GM21717 (cell line): ENCODE measurements at regions not wholly inside any gene's neighbourhood (a gene's known extent, or its start where the extent isn't known, plus 50 kb on each side); places are given as distances from the start of the nearest gene placed in this dataset.

ENCODE experiments used
- ATAC-seq: cut with Tn5 transposase; IDR thresholded peaks from one replicate; pipeline ENCODE4 v1.9.1; 2021; ENCODE audit warnings: mild to moderate bottlenecking, moderate library complexity; ENCODE audit not compliant: unreplicated experiment

DNA sequence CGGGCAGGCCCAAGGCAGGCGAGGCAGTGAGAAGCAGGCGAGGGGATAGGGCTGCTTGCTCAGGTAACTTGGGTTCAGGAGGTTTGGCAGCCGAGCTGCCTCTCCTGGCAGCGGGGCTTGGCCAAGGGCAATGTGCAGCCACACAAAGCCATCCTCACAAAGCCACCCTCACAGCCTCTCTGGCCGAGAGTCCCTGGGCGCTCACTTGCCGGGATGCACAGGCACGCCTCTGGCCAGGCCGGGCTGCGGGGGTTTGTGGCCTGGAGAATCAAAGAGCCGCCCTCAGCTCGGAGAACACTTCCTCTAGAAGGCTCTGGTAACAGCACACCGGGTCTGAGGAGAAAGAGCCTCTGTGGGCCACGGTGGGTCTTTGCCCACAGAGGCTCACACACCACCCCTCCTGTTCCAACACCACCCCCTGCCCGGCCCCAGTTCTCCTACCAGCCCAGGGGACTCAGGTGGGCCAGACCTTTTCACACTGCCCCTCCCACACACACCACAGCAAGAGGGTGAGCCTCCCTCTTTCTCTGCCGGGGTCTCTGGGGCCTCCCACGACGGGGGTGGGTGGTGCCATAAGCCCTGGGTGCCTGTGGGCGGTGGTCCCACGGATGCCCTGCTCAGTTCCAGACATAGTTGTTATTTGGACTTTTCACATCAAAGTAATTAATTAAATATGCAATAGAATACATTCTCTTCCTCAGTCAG is 186.9 kb downstream of the ZFP36L2 start:
- no peak for ATAC-seq

DNA sequence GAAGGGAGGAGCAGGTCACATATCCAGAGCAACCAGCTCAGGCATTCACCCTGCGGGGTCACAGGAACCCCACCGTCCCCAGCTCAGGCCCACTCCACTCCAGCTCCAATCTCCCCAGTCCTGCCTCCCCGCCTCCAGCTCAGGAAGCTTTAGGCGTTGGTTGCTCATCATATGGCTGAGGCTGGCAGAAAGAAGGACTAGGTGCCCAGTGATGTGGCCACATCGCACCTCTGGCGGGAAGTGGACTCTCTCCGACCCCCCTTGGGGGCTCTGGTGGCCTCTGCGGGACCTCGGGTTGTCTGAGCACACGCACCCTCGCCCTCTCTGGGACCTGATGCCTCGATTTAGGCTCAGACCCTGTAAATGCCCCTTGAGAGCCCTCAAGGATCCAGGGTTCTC is 187.7 kb downstream of the ZFP36L2 start:
- no peak for ATAC-seq

DNA sequence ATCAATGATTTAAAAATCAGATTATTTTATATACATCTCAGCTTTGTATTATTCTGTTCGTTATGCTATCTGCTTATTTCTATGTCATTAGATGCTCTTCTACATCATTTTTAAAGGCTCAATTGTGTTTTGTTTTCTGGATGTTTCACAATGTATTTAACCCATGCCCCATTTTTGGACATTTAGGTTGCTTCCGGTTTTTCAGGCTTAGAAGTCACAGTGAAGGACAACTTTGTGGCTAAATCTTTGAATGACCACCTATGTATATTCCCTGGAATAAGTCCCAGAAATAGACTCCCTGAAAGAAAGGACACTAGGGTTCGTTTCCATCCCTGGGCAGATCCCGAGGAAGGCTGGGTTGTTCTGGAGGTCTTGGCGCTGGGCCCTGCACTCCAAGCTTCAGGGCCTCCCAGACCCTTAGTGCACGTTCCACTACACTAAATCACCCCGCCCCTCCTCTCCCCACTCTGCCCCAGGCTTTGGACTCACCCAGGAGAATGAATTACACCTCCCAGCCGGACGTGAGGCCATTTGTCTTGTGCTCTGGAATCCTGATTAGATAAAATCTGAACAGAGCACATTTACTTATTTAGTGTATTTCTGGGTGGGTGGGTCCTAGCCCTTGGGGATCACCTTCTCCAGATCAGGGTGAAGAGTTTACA is 188.2 kb downstream of the ZFP36L2 start:
- ATAC-seq, result no peak

DNA sequence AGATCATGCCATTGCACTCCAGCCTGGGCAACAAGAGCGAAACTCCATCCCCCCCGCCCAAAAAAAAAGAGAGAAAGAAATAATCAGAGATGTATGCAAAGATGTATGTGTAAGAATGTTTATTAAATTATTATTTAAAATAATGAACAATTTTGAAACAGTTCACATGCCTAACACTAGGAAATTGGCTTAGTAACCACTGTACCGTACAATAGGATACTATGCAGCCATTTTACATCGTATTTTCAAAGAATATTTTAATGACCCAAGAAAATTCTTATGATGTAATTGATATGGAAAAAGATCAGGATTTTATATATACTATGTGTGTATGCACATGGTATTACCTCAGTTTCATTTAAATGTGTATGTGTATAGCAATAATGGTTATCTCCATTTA is 190.5 kb downstream of the ZFP36L2 start:
- no peak for ATAC-seq

DNA sequence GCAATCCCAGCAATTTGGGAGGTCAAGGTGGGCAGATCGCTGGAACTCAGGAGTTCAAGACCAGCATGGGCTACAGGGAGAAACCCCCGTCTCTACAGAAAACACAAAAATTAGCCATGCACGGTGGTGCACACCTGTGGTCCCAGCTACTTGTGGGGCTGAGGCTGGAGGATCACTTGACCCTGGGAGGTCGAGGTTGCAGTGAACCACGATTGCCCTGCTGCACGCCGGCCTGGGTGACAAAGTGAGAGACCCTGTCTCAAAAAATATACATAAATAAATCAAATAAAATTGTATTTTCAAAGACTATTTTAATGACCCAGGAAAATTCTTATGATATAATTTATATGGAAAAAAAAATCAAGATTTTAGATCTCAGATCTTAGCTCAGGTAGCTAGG is 191.5 kb downstream of the ZFP36L2 start:
- ATAC-seq, result no peak

DNA sequence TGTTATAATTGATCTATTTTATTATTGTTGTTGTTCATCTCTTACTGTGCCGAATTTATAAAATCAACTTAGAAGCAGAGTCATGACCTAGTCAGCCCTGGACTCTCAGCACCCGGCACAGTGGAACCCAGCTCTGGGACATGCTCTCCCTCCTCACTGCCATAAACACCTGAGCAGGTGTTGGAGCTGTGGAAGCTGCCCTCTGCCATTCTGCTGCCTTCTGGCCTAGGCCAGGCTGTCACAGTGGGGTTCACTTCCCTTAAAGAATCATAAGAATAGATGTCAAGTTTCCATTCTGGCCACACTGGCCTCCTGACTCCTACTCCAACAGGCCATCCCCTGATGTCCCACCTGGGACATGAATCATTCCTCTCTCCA is 192.2 kb downstream of the ZFP36L2 start:
- ATAC-seq, result no peak

DNA sequence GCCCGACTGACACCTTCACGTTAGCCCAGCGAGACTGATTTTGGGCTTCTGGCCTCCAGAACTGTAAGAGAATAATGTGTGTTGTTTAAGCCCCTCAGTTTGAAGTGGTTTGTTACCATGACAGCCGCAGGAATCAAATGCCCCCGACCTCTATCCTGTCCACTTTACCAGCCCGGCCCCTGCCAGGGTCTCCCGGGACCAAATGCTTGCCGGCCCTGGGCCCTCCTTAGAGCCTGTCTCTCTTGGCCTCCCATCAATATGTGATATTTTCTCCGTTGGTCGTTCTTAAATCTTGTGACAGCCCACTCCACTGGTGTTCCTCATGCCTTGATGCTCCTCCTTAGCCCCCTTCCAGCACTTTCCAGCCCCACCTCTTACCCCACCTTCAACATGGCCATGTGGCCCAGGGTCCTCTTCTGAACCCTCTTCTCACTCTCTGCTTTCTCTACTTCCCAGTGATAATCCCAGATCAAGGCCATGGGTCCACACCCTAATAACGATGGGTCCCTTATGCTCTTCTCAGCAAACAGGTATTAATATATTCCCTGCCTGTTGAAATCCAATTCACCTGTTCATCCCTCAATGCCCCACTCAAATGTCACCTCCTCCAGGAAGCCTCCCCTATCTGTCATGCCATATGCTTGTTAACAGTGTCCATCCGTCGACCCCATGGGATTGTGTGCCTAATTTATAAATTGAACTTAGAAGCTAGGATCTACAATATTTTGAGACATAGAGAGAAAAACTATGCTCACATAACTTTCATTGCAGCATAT is 192.8 kb downstream of the ZFP36L2 start:
- ATAC-seq, result no peak

DNA sequence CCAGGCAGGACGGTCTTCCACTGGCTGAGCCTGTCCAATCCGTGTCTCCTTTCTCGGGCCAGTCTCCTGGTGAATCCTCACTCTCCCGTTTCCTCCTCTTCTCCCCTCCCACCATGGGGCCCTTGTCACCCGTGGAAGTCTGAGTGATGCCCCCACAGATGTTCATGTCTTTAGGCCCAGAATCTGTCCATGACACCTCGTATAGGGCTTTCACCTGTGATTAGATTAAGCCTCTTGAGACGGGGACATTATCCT is 193.5 kb downstream of the ZFP36L2 start:
- no peak for ATAC-seq

DNA sequence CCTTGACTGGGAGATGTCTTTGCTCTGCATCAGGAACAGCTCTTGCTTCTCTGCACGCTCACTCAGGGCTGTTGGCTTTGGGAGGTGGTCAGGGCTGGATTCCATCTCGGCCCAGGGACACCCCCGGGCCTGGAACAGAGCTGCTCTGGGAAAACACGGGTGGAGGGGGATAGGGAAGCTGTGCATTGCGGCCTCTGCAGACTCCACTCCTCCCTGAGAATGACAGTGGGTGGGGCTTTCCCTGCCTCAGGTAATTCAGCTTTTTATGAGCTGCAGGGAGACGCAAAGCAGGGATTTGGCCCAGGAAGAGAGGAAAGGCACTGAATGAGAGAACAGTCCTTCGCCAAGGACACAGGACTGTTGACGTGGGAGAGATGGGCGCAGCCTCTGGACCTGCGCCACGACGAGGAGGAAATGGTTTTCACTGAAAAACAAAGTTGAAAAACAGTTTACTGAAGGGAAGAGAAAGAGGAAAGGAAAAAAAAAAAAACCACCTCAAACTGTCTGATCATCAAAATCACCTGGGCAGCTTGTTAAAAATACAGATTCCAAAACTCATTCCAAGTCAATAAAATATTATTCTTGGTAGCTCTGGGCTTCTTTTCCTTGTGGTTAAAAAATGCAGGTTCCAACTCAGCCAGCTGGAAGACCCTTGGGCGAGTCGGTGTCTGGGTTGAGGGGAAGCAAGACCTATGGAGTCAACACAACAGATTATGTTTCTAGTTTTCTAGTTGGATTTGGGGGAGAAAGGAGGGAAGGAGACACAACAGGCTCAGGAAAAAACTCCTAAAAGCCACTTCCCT is 194.0 kb downstream of the ZFP36L2 start:
- no peak for ATAC-seq

DNA sequence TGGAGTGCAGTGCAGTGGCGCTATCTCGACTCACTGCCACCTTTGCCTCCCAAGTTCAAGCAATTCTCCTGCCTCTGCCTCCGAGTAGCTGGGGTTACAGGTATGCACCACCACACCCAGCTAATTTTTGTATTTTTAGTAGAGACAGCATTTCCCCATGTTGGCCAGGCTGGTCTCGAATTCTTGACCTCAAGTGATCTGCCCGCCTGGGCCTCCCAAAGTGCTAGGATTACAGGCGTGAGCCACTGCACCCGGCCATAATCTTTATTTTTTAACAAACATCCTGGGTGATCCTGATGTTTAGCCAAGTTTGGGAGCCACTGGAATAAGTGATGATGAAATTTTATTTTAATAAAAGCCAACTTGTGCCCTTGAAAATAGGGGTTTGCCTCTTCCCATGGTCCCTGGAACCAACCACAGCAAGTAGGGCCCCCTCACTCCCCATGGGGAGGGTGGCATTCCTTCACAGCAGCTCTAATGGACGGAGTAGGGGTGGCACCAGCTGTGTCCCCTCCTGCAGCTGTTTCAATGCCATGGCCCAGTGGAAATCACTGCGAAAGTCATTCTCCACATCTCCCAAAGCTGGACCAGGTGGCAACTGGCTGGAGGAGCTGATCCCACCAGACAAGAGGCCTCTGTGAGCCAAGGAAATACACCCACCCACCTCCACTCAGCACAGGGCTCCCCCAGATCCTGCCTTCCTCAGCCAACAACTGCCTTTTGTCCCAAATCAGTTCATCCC is 194.8 kb downstream of the ZFP36L2 start:
- no peak for ATAC-seq

DNA sequence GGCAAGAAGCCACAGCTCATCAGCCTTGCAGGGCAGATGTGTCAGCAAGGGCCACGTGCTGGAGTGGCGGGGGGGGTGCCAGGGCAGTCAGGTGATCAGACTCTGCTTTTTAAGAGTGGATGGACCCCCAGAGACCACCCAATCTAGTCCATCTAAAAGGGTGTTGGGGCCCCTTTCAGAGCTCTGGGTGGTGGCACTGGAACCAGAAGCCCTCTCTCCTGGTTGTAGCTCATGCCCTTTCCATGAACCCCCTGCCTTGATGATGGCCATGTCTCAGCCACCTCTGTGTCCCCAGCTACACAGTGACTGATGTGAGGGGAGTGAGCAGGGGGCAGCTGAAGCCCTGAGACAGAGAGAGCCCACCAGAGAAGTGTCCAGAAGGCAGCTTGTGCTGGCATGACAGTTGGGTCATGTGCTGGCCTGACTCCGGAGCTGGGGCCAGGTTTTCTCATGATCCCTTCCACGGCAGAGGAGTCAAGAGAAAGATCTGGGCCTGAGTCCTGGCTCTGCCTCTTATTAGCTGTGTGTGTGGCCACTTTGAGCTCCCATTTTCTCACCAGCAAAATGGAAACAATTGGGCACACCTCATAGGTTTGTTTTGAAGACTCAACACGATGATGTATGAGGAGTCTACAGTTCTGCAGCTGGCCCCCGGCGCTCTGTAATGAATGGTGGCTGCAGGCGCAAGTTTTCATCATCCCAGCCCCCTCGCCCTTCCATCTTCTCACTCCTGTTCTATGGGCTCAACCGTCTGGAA is 195.7 kb downstream of the ZFP36L2 start:
- ATAC-seq, result no peak

DNA sequence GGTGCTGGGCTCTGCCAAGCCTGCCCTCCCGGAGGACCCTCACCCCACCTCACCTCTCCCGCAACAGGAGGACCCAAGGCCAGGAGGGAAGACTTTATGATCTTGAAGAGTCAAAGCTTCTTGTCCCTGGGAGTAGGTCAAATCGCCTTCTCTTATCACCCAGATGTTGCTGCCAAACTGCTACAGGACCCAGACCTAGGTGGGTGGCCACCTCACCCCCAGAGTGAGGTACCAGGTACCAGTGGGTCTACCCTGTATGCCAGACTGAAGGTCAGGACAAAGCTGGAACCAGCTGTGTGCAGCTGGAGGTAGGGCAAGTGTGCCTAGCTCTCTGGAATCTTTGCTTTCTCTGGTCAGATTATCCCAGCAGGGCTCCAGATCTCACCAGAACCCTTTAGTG is 197.2 kb downstream of the ZFP36L2 start:
- ATAC-seq, result no peak

DNA sequence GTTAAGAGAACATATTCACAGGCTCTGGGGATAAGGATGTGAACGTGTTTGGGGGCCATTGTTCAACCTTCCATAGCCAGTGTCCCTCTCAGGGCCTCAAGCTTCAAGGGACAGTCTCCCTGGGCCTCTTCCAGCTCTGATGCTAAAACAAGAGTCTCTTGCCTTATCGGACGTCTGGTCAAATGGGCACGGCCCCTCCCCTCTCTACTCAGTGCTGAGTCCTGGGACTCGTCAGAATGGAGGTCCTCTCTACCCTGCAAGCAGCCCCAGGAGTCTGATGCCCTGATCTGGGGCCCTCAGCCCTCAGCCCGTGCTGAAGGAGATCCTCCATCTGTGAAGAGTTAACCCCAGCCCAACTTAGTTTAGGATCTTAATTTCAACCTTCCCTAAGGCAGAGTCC is 198.2 kb downstream of the ZFP36L2 start:
- no peak for ATAC-seq

DNA sequence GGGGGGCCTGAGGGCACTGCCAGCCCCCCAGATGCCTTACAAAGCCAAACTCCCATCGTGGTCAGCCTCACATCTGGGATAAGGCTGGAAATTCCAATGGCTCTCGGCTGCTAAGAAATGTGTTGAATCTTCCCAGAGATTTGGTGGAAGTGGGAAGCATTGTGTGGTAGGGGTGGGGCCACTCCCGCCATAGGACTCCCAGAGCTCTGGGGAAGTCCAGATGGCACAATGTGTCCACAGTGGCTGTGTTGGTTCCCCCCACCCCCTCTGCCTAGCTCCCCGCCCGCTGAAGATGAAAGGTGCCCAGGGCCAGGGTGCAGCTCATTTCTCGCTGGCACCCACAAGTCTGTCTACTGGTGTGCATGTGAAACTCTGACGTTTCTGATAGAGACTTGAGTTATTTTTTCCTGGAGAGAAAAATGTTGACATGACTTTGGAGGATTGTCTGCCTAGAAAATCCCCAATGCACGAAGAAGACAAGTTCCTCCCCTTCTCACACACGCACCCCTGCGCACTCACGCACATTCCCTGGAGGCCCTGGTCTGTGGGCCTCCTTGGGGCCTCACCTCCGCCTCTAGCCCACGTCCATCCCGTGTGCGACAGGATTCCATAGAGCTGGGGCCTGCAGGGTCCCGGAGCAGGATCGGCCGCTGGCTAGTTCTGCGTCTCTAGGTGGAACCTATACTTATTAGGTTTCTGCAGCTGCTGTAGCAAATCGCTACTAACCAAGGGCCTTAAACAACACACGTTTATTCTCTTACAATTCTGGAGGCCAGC is 199.1 kb downstream of the ZFP36L2 start:
- no peak for ATAC-seq

DNA sequence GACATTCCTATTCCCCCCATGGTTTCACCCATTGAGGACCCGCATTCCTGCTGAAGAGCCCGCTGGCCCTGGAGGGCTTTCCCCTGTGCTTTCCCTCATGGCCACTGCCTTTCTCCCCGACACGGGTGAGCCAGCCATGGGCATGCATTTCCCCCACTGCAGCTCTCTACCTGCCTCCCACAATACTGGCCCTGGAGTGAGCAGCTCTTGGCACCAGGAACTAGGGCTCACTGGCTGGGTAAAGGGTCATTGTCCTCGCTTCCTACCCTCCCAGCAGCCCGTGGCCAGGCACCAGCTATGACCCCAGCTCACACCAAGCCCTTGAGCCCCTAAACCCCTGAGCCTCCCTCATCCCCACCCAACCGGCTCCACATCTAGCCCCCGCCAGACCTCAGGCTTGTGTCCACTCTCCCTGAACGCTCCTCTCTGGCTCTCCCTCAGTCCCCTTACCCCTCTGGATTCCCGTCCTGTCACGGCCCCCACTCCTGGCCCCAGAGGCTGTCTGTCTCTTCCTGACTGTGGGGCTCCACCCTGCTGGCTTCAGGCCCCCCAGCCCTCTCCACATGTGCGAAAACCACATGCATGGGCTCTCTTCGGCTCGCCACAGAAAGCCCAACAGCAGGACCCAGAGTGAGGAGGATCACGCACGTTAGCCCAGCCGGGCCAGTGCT is 199.8 kb downstream of the ZFP36L2 start:
- ATAC-seq, result no peak

DNA sequence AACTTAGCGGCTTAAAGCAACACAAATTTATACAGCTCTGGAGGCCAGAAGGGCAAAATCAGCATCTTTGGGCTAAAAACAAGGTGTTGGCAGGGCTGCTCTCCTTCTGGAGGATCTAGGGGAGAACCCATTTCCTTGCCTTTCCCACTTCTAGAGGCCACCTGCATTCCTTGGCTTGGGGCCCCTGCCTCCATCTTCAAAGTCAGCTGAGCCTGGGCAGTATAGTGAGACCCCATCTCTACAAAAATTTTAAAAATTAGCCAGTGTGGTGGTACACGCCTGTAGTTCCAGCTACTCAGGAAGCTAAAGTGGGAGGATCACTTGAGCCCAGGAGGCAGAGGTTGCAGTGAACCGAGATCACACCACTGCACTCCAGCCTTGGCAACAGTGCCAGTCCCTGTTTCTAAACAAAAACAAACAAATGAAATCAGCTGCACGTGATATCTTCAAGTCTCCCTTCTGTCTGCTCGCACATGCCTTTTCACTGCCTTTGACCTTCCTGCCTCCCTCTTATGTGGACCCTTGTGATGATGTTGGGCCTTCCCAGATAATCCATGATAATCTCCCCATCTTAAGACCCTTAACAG is 200.6 kb downstream of the ZFP36L2 start:
- no peak for ATAC-seq

DNA sequence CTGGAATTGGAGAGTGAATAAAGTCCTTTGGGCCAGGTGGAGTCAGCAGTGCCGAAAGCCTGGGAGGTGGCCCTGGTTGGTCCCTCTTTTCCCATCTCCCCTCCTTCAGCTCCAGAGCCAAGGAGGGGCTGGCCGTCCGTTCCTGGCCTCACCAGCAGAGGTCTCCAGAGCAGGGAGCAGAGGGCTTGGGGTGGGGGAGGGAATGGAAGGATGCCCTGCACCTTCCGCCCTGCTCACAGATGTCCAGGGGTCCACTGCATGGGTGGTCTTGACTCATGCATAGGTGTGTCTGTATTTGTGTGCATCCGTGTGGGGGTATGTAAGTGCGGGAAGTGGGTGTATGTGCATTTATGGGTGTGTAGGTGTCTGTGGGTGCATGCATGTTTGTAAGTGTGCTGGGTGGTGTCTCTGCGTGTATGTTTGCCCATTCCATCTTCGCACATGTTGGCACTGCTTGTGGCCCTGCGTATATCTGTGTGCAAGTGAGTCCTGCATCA is 201.8 kb downstream of the ZFP36L2 start:
- no peak for ATAC-seq

DNA sequence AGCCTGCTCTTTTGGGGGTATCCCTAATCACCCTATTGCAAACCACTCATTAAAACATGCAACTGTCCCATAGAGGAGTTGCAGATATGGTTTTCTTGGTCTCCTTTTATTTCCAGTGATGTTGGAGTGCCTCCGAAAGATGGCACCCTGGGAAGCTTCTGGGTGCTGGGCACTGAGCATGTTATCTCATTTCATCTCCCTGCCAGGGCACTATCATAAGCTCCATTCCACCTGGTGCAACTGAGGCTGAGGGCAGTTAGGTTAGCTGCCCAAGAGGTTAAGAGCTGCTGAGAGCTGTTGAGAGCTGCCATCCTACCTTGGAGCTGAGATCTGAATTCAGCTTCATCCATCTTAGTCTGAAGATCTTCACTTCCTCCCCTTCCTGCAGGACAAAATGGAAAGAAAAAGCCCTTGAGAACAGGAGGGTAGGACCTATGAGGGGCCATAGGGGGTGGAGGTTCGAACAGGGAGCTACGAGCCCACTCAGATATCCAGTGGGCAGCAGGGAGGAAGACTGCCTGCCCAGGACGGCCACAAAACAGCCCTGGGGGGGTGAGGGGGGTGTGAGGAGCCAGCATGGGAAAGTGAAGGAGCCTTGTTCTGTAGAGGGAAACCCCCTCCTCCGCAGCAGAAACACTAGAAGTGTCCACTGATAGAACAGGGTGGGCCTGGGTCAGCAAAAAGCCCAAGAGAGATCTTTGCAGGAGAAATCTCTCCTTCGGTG is 202.5 kb downstream of the ZFP36L2 start:
- ATAC-seq, result no peak
